Left ventricle myocardium inferior (tissue), 1 donor: ENCODE measurements at regions not wholly inside any gene's neighbourhood (a gene's known extent, or its start where the extent isn't known, plus 50 kb on each side); places are given as distances from the start of the nearest gene placed in this dataset.
A peak's percentile ranks its signal among the peaks of the same experiment; 100 is the strongest.

Experiments used
- DNase-seq: peaks from one replicate; pipeline ENCODE4 v3.0.0-alpha.2; 2020
- H3K27ac ChIP-seq: fragments of 200-600 bp; replicated peaks from 2 replicates; pipeline ENCODE4 v1.8.0; 2021
- H3K27me3 ChIP-seq: fragments of 200-600 bp; 2 replicates; pipeline ENCODE4 v1.8.0; 2021; ENCODE audit warnings: low read depth
- H3K36me3 ChIP-seq: fragments of 200-600 bp; 2 replicates; pipeline ENCODE4 v1.8.0; 2021
- H3K4me1 ChIP-seq: fragments of 200-600 bp; 2 replicates; pipeline ENCODE4 v1.8.0; 2021
- H3K4me3 ChIP-seq: fragments of 200-600 bp; 2 replicates; pipeline ENCODE4 v1.8.0; 2021; ENCODE audit warnings: mild to moderate bottlenecking, moderate library complexity
- H3K9me3 ChIP-seq: fragments of 200-600 bp; replicated peaks from 2 replicates; pipeline ENCODE4 v1.8.0; 2021
- CTCF ChIP-seq: fragments of 200-600 bp; IDR thresholded peaks from 2 replicates; pipeline ENCODE4 v1.8.0; 2021; ENCODE audit warnings: antibody characterized with exemption, mild to moderate bottlenecking, borderline replicate concordance
- intact Hi-C: fragments of 100-400 bp; cut with micrococcal nuclease; formaldehyde crosslinking; loops from one replicate; pipeline ENCODE4 v1.11.0; 2022
- donor health status: DM: no; HTN: yes; CAD: no; lungs with severe emphysema.

GRCh38 chr1:217313096-217313495 is 317.8 kb downstream of the GPATCH2 start:
- no peak for DNase-seq
- no peak overlapping the region for H3K27ac ChIP-seq
- H3K36me3 ChIP-seq, result no peaks in the 10 kb centered on the region
- H3K4me1 ChIP-seq, result no peaks in the 10 kb centered on the region
- TF ChIP-seq CTCF, result no peak
- no peak overlapping the region for H3K4me3 ChIP-seq
- H3K27me3 ChIP-seq, result no peaks in the 10 kb centered on the region
- intact Hi-C loops, result no loop called here
- H3K9me3 ChIP-seq, result no peaks in the 10 kb centered on the region

GRCh38 chr1:217311766-217312165 is 319.1 kb downstream of the GPATCH2 start:
- intact Hi-C loops, result no loop called here
- H3K4me3 ChIP-seq, result no peak overlapping the region
- H3K4me1 ChIP-seq, result no peaks in the 10 kb centered on the region
- H3K36me3 ChIP-seq, result no peaks in the 10 kb centered on the region
- no peaks in the 10 kb centered on the region for H3K9me3 ChIP-seq
- DNase-seq, result no peak
- peak; percentile 23 for TF ChIP-seq CTCF
- no peaks in the 10 kb centered on the region for H3K27me3 ChIP-seq
- H3K27ac ChIP-seq, result no peak overlapping the region

- Histone ChIP-seq H3K4me3 (no peak overlapping the region), H3K4me1 (no peaks in the 10 kb centered on the region), H3K27me3 (no peaks in the 10 kb centered on the region), H3K9me3 (no peaks in the 10 kb centered on the region), H3K27ac (no peak overlapping the region), H3K36me3 (no peaks in the 10 kb centered on the region)
- no peak for TF ChIP-seq CTCF
- no peak for DNase-seq
- intact Hi-C loops, result no loop called here
These were observed 319.6 kb downstream of the GPATCH2 start for GRCh38 chr1:217311269-217311668.

GRCh38 chr1:217281332-217281731 is 349.6 kb downstream of the GPATCH2 start:
- Histone ChIP-seq H3K27ac (no peak overlapping the region), H3K27me3 (no peaks in the 10 kb centered on the region), H3K4me1 (no peaks in the 10 kb centered on the region), H3K36me3 (no peaks in the 10 kb centered on the region), H3K9me3 (no peaks in the 10 kb centered on the region), H3K4me3 (no peak overlapping the region)
- TF ChIP-seq CTCF, result no peak
- no peak for DNase-seq
- intact Hi-C loops, result no loop called here

GRCh38 chr1:217275655-217276398 is 355.1 kb downstream of the GPATCH2 start:
- H3K4me3 ChIP-seq, result no peak overlapping the region
- no peaks in the 10 kb centered on the region for H3K4me1 ChIP-seq
- H3K9me3 ChIP-seq, result no peaks in the 10 kb centered on the region
- DNase-seq, result no peak
- no peaks in the 10 kb centered on the region for H3K27me3 ChIP-seq
- intact Hi-C loops, result no loop called here
- H3K36me3 ChIP-seq, result no peaks in the 10 kb centered on the region
- H3K27ac ChIP-seq, result no peak overlapping the region
- TF ChIP-seq CTCF, result no peak
